HepG2 (cell line): ENCODE measurements at regions not wholly inside any gene's neighbourhood (a gene's known extent, or its start where the extent isn't known, plus 50 kb on each side); places are given as distances from the start of the nearest gene placed in this dataset.

Source experiments
- EP300 ChIP-seq, 3 experiments: sonication (generic) in 1 of 3; formaldehyde crosslinking in 1 of 3; IDR thresholded peaks; 2 replicates each; pipeline versions ENCODE4 v1.5.1 to v1.6.1; 2011 to 2020; ENCODE audit warnings: low read depth in 2 of 3, low read length in 2 of 3, borderline replicate concordance in 1 of 3, improper control_type of control experiment in 1 of 3, mild to moderate bottlenecking in 1 of 3, missing genetic modification reagents in 1 of 3, moderate library complexity in 1 of 3
- ZNF501 ChIP-seq: sonication (generic); formaldehyde crosslinking; IDR thresholded peaks from 2 replicates; pipeline ENCODE4 v1.5.1; 2020; ENCODE audit warnings: mild to moderate bottlenecking, moderate library complexity, missing genetic modification reagents
- TF ChIP-seq, protein P1 (sequence below): sonication (generic); formaldehyde crosslinking; IDR thresholded peaks from 2 replicates; pipeline ENCODE4 v1.5.0; 2020; ENCODE audit warnings: mild to moderate bottlenecking, missing genetic modification reagents, moderate library complexity
- TF ChIP-seq, protein P2 (sequence below): sonication (generic); formaldehyde crosslinking; IDR thresholded peaks from 2 replicates; pipeline ENCODE4 v1.4.0; 2020; ENCODE audit warnings: low read depth, mild to moderate bottlenecking, missing genetic modification reagents

DNA sequence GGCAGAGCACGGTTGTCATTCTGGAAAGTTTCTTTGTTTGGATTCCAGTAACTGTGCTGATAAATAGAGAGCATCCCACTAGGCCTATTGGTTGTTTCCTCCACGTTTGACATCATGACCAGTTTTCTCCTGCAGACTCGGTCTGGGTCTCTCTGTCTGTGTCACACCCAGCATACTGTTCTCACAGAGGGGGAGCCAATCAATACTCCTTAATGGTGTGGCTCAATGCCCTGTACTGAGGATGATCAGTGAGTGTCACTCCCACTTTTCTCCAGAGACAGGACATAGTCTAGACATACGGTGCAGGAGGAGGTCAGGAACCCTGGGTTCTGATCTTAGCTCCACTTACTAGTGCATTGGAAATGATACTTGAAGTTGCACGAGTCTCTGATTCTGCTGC, 88.2 kb upstream of the BLID start:
- TF ChIP-seq, protein P1, sequence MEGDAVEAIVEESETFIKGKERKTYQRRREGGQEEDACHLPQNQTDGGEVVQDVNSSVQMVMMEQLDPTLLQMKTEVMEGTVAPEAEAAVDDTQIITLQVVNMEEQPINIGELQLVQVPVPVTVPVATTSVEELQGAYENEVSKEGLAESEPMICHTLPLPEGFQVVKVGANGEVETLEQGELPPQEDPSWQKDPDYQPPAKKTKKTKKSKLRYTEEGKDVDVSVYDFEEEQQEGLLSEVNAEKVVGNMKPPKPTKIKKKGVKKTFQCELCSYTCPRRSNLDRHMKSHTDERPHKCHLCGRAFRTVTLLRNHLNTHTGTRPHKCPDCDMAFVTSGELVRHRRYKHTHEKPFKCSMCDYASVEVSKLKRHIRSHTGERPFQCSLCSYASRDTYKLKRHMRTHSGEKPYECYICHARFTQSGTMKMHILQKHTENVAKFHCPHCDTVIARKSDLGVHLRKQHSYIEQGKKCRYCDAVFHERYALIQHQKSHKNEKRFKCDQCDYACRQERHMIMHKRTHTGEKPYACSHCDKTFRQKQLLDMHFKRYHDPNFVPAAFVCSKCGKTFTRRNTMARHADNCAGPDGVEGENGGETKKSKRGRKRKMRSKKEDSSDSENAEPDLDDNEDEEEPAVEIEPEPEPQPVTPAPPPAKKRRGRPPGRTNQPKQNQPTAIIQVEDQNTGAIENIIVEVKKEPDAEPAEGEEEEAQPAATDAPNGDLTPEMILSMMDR (CRISPR knock-in tag), result no peak
- TF ChIP-seq ZNF501 (CRISPR knock-in tag) (no peak), EP300 (IDR thresholded peaks at IDR 0.05; ENCODE audit: low read depth in 2 of 2, low read length in 2 of 2) (no peak), EP300 (CRISPR knock-in tag; IDR thresholded peaks at IDR 0.05; ENCODE audit: borderline replicate concordance) (no peak)
- TF ChIP-seq, protein P2, sequence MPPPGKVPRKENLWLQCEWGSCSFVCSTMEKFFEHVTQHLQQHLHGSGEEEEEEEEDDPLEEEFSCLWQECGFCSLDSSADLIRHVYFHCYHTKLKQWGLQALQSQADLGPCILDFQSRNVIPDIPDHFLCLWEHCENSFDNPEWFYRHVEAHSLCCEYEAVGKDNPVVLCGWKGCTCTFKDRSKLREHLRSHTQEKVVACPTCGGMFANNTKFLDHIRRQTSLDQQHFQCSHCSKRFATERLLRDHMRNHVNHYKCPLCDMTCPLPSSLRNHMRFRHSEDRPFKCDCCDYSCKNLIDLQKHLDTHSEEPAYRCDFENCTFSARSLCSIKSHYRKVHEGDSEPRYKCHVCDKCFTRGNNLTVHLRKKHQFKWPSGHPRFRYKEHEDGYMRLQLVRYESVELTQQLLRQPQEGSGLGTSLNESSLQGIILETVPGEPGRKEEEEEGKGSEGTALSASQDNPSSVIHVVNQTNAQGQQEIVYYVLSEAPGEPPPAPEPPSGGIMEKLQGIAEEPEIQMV (CRISPR knock-in tag), result no peak
